22Rv1 (cell line): ENCODE measurements at regions not wholly inside any gene's neighbourhood (a gene's known extent, or its start where the extent isn't known, plus 50 kb on each side); places are given as distances from the start of the nearest gene placed in this dataset.

Experiments
- CTCF ChIP-seq: fragments of 450-650 bp; IDR thresholded peaks from 2 replicates; pipeline ENCODE4 v1.5.1; 2017; ENCODE audit warnings: mild to moderate bottlenecking
- ZFX ChIP-seq: fragments of 450-650 bp; IDR thresholded peaks from 2 replicates; pipeline ENCODE4 v1.6.1; 2017; ENCODE audit warnings: antibody characterized with exemption, borderline replicate concordance

GRCh38 chr3:18075799-18076198, 333.4 kb upstream of the TBC1D5 start:
- TF ChIP-seq CTCF (no peak), ZFX (no peak)
